GF-D8 (cell line): ENCODE measurements at regions not wholly inside any gene's neighbourhood (a gene's known extent, or its start where the extent isn't known, plus 50 kb on each side); places are given as distances from the start of the nearest gene placed in this dataset.

Source experiments
- DNase-seq: peaks from one replicate; lab custom pipeline; 2025; lab: John Stamatoyannopoulos, UW

GRCh38 chr4:187183826-187184225, 460.2 kb upstream of the FAT1 start:
- no peak for DNase-seq

DNA sequence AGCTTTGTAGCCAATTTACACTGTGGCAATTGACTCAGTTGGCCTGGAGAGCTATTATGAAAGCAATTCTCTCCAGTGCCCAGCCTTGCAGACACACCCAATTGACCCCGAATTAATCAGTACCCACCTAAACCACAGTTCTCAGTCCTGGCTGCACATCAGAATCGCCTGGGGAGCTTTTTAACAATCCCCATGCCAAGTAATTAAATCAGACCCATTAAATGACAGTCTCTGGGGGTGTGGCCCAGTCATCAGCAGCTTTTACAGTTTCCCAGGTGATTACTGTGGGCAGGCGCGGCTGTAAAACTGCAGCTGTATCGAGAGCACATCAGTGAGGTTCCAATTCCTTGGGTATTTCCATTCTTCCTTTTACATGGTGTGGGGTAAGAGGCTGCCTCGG, 460.9 kb upstream of the FAT1 start:
- no peak for DNase-seq

GRCh38 chr4:187188118-187188517, 464.5 kb upstream of the FAT1 start:
- no peak for DNase-seq

GRCh38 chr4:187188741-187189140, 465.1 kb upstream of the FAT1 start:
- DNase-seq: no peak

DNA sequence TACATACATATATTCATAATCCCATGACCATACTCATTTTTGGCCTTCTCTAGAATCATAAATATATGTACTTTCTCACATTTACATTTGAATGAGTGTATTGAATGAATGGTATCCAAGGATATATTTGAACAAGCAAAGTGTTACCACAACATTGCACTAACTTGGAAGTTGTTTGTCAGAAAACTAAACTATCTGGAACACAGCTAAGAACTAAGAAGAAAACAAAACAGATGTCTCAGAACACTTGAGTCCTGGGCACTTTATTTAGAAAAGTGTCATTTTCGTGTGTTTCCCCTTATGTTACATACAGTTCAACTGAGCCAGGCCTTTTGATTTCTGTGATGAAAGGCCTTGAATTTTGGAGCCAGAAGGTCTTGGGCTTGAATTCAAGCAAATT, 466.7 kb upstream of the FAT1 start:
- no peak for DNase-seq

DNA sequence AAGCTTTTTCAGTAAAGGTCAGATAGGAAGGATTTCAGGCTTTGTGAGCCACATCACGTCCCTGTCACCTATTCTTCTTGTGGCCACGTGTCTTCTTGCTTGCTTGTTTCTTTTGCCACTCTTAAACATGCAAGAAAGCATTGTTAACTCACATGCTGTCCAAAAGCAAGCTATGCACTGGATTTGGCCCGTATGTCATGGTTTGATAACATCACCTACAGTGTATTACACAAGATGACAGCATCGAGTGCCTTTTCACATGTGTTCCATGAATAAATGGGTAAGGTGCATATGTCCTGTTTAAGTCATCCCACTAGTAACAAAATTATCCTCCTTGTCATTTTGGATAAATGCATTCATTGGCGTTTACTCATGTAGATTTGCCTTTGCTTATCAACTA, 468.0 kb upstream of the FAT1 start:
- no peak for DNase-seq

DNA sequence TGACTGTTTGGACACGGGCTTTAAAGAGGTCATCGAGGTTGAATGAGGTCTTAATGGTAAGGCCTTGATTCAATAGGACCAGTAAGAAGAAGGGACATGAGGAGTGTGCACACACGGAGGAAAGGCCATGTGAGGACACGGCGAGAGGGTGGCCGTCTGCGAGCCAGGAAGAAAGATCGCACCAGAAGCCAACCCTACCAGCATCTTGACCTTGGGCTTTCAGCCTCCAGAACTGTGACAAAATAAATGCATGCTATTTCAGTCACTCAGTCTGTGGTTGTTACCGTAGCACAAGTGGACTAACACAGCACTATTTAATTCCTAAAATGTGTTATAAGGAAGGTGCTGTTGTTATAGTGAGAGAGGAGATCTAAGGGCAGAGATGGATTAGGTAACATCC, 468.6 kb upstream of the FAT1 start:
- no peak for DNase-seq

- no peak for DNase-seq
These were observed 469.5 kb upstream of the FAT1 start for GRCh38 chr4:187193141-187193540.

GRCh38 chr4:187204389-187204918, 480.8 kb upstream of the FAT1 start:
- no peak for DNase-seq

- no peak for DNase-seq
These were observed 484.3 kb upstream of the FAT1 start for GRCh38 chr4:187207931-187208330.

DNA sequence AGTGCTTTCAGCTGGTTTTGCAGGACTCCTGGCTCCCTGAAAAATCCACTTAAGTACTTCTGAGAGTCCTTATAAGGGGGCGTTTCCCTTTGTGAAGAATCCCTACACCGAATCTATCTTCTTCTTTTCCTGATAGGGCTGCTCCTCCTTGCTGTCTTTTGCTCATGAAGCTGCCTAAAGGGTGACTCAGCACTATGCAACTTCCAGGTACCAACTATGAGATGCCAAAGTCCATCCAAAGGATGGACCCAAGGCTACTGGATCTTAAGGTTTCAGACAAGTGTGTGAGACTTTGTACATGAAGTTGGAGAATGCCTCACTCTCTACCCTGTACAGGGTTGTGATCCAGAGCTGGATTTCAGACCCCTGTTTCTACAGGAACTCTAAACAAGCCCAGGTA, 485.0 kb upstream of the FAT1 start:
- no peak for DNase-seq

- no peak for DNase-seq
These were observed 486.4 kb upstream of the FAT1 start for GRCh38 chr4:187209921-187210613.

- DNase-seq: no peak
These were observed 488.9 kb upstream of the FAT1 start for GRCh38 chr4:187212446-187213080.

- DNase-seq: no peak
These were observed 491.8 kb upstream of the FAT1 start for GRCh38 chr4:187215438-187215837.

DNA sequence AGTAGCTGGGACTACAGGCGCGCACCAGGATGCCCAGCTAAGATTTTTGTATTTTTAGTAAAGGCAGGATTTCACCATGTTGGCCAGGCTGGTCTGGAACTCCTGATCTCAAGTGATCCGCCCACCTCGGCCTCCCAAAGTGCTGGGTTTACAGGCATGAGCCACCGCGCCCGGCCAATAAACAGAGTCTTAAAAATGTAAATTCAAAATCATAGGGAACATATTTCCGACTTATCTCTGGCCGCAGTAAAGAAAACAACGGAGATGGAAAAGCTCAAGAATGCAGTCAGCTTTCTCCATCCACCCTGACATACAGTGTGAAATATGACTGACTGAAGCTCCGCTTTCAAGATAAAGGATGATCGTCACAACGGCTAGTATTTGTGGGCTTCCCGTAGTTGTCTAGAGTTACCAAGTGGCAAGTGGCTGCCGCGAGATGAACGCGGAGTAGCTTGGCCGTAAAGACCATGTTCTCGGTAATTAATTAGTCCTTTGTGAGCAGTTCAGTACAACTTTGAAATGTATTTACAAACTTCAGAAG, 495.1 kb upstream of the FAT1 start:
- DNase-seq: no peak

- DNase-seq: no peak
These were observed 500.9 kb upstream of the FAT1 start for GRCh38 chr4:187224560-187224959.

DNA sequence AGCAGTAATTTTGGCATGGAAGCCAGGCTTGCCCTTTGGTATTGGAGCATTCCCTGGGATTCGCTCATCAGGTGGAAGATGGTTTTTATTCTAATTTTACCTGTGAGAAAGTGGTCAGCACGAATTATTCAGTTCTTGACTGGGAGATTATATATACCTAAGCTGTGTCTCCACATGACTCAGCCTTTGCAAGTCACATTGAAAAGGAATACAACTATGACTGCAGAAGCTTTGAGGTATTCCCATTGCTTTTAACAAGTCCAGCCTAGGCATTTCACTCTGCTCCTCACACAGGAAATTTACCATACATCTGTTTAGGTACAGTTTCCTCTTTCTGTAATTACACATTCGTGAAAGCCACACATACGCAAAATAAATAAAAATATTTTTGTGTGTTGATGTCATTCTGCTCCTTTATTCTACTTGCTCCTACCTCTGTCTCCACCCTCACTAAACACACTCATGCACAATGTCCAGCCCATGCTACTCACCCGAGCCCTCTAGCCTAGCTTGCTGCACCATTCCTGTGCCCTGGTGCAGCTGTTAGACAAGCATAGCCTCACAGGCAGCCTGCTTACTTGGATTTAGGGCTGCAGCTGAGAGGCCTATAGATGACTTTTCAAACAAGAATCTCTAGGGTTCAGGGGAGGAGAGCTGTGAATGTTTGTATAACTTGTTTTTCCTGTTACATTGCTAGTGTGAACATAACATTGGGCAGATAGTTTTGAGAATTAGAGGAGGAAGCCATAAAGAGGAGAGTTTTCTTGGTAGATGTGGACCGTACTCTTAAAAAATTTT, 504.4 kb upstream of the FAT1 start:
- no peak for DNase-seq

GRCh38 chr4:187232196-187232595, 508.5 kb upstream of the FAT1 start:
- DNase-seq: no peak

GRCh38 chr4:187232796-187233195, 509.1 kb upstream of the FAT1 start:
- DNase-seq: no peak

GRCh38 chr4:187235456-187236170, 512.0 kb upstream of the FAT1 start:
- DNase-seq: no peak

DNA sequence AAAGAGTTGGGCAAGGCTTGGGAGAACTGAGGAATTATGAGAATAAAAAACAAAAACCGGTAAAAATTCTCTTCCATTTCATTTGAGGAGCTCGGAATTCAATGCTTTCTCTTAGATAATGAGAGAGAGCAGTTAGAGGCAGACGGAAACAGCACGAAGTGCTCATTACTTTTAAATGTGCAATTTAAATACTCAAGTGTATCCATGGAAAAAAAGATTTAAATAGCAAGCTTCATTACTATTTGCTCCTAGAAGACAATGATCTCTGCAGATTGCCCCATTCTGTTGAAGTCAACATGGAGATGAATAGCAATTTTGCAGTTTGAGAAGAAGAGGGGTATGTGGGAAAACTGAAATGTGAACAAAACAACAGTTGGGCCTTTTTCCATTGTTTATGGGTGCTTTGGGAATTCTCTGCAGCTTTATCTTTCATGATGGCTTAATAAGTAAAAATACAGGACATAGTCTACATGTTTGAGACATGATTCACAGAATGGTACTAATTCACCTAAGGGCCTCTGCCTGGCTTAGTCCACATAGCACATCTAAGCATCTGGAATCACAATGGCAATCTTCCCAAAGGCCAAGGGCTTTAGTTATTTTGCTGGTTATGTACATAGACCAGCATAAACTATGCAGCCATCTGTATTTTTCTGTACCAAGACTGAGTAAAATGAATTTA, 512.7 kb upstream of the FAT1 start:
- no peak for DNase-seq
